GM12878 (cell line): ENCODE measurements at regions not wholly inside any gene's neighbourhood (a gene's known extent, or its start where the extent isn't known, plus 50 kb on each side); places are given as distances from the start of the nearest gene placed in this dataset.

Source experiments
- ATAC-seq: fragments of 200-7000 bp; cut with Tn5 transposase; 3 replicates; pipeline ENCODE4 v1.9.1; 2020; ENCODE audit warnings: mild to moderate bottlenecking, moderate library complexity
- BruUV-seq: library from RNA; stranded (reverse); fragments of 400-500 nt; replicated peaks from 2 replicates; lab custom pipeline; 2021; lab: Mats Ljungman, UMichigan
- CTCF ChIA-PET: fragments of 300-600 bp; sonication (Branson Sonifier 250); formaldehyde crosslinking; extraction: SDS; loops from one replicate; lab custom pipeline; 2021; ENCODE audit warnings: inconsistent platforms; lab: Yijun Ruan, JAX
- POLR2A ChIA-PET: fragments of 350-600 bp; formaldehyde crosslinking; extraction: SDS; loops from one replicate; lab custom pipeline; 2021; ENCODE audit warnings: inconsistent platforms; lab: Charles Lee
- RAD21 ChIA-PET: fragments of 300-600 bp; sonication (Branson Sonifier 250); formaldehyde crosslinking; loops from one replicate; lab custom pipeline; 2023; ENCODE audit warnings: antibody characterized with exemption; ENCODE audit not compliant: unreplicated experiment; lab: Charles Lee
- SMC1A ChIA-PET: fragments of 300-600 bp; sonication (Branson Sonifier 250); formaldehyde crosslinking; loops from one replicate; lab custom pipeline; 2023; ENCODE audit not compliant: unreplicated experiment, uncharacterized antibody; lab: Charles Lee
- DNase-seq: peaks from one replicate; pipeline ENCODE4 v3.0.0-alpha.2; 2011; ENCODE audit warnings: low read depth, low spot score
- FAIRE-seq: peaks from 3 replicates; lab custom pipeline; 2011; peaks lifted over from hg19 to GRCh38; lab: Jason Lieb, UNC
- H2AFZ ChIP-seq: 2 replicates; pipeline ENCODE4 v1.6.0; 2011; ENCODE audit warnings: low read depth, low read length, control low read depth; ENCODE audit not compliant: control insufficient read depth
- H3K27ac ChIP-seq: 2 replicates; pipeline ENCODE4 v1.5.1; 2011; ENCODE audit warnings: control low read depth; ENCODE audit not compliant: control insufficient read depth, insufficient read depth
- H3K27me3 ChIP-seq, 2 experiments: replicated peaks in 1 of 2; 2 replicates each; pipeline versions ENCODE4 v1.6.0 to v1.6.1; 2011; ENCODE audit warnings: low read length in 1 of 2; ENCODE audit not compliant: control insufficient read depth in 2 of 2, insufficient read depth in 2 of 2
- H3K36me3 ChIP-seq, 2 experiments: 2 replicates each; pipeline ENCODE4 v1.5.1; 2011; ENCODE audit warnings: low read length in 1 of 2; ENCODE audit not compliant: control insufficient read depth in 2 of 2, insufficient read depth in 2 of 2
- H3K4me1 ChIP-seq: 2 replicates; pipeline ENCODE4 v1.6.1; 2011; ENCODE audit warnings: mild to moderate bottlenecking, low read length, moderate library complexity, mixed read lengths; ENCODE audit not compliant: control insufficient read depth, insufficient read depth
- H3K4me2 ChIP-seq: 2 replicates; pipeline ENCODE4 v1.6.0; 2011; ENCODE audit warnings: control low read depth; ENCODE audit not compliant: control insufficient read depth, insufficient read depth
- H3K4me3 ChIP-seq: fragments of 200-600 bp; sonication (generic); 2 replicates; pipeline ENCODE4 v1.5.1; 2016
- H3K79me2 ChIP-seq: 2 replicates; pipeline ENCODE4 v1.6.0; 2011; ENCODE audit warnings: low read length; ENCODE audit not compliant: control insufficient read depth, insufficient read depth
- H3K9ac ChIP-seq: 2 replicates; pipeline ENCODE4 v1.8.0; 2011; ENCODE audit warnings: low read length, control low read depth, mixed read lengths; ENCODE audit not compliant: control insufficient read depth, insufficient read depth
- H3K9me3 ChIP-seq: replicated peaks from 3 replicates; pipeline ENCODE4 v1.5.1; 2011; ENCODE audit warnings: mild to moderate bottlenecking, low read length; ENCODE audit not compliant: control insufficient read depth, insufficient read depth
- H4K20me1 ChIP-seq: 2 replicates; pipeline ENCODE4 v1.6.0; 2011; ENCODE audit not compliant: control insufficient read depth, insufficient read depth
- E2F8 ChIP-seq: fragments of 450-650 bp; IDR thresholded peaks from 2 replicates; pipeline ENCODE4 v1.6.1; 2018; ENCODE audit warnings: mild to moderate bottlenecking, low read depth, moderate library complexity; ENCODE audit not compliant: partially characterized antibody
- EZH2 ChIP-seq: IDR thresholded peaks from 2 replicates; pipeline ENCODE4 v1.6.1; 2012; ENCODE audit warnings: low read depth, mild to moderate bottlenecking, control low read depth, inconsistent platforms, low read length, borderline replicate concordance; ENCODE audit not compliant: control insufficient read depth
- JUNB ChIP-seq: IDR thresholded peaks from 2 replicates; pipeline ENCODE4 v1.6.1; 2016; ENCODE audit warnings: antibody characterized with exemption, mild to moderate bottlenecking
- MEF2B ChIP-seq: fragments of 450-650 bp; IDR thresholded peaks from 2 replicates; pipeline ENCODE4 v1.6.1; 2018; ENCODE audit warnings: mild to moderate bottlenecking, moderate library complexity; ENCODE audit not compliant: partially characterized antibody, poor library complexity, severe bottlenecking
- MTA3 ChIP-seq: IDR thresholded peaks from 2 replicates; pipeline ENCODE4 v1.6.1; 2012; ENCODE audit warnings: low read length, inconsistent platforms, borderline replicate concordance
- PKNOX1 ChIP-seq: fragments of 450-650 bp; IDR thresholded peaks from 2 replicates; pipeline ENCODE4 v1.6.1; 2016; ENCODE audit warnings: mild to moderate bottlenecking
- POLR2A ChIP-seq: IDR thresholded peaks from 2 replicates; pipeline ENCODE4 v1.6.1; 2011; ENCODE audit warnings: low read depth, mild to moderate bottlenecking, low read length
- POLR2AphosphoS5 ChIP-seq: IDR thresholded peaks from 2 replicates; pipeline ENCODE4 v1.6.1; 2011; ENCODE audit warnings: mild to moderate bottlenecking, low read length, inconsistent platforms
- RELB ChIP-seq: fragments of 450-650 bp; IDR thresholded peaks from 2 replicates; pipeline ENCODE4 v1.6.1; 2017; ENCODE audit warnings: low read depth, mild to moderate bottlenecking, moderate library complexity
- SIX5 ChIP-seq: IDR thresholded peaks from 2 replicates; pipeline ENCODE4 v1.6.1; 2011; ENCODE audit warnings: mild to moderate bottlenecking, low read depth, low read length, moderate library complexity; ENCODE audit not compliant: severe bottlenecking
- SREBF1 ChIP-seq: IDR thresholded peaks from 2 replicates; pipeline ENCODE4 v1.6.1; 2012; ENCODE audit warnings: mild to moderate bottlenecking, low read length
- ZBTB33 ChIP-seq: fragments of 450-650 bp; IDR thresholded peaks from 2 replicates; pipeline ENCODE4 v1.6.1; 2017; ENCODE audit warnings: mild to moderate bottlenecking
- ZNF622 ChIP-seq: fragments of 450-650 bp; IDR thresholded peaks from 2 replicates; pipeline ENCODE4 v1.6.1; 2017; ENCODE audit warnings: mild to moderate bottlenecking, inconsistent platforms
- ZSCAN29 ChIP-seq: fragments of 450-650 bp; IDR thresholded peaks from 2 replicates; pipeline ENCODE4 v1.6.1; 2017; ENCODE audit warnings: mild to moderate bottlenecking, moderate library complexity
- WGBS: methylation state at CpG from one replicate; pipeline ENCODE4 v1.1.6; 2016; ENCODE audit warnings: low lambda C conversion rate; ENCODE audit not compliant: insufficient replicate concordance, insufficient coverage; ENCODE audit errors: missing lambda C conversion rate; 5-methylcytosine and 5-hydroxymethylcytosine counted together
- in situ Hi-C: fragments of 300-500 bp; cut with MboI; formaldehyde crosslinking; loops from 9 replicates; pipeline ENCODE4 v1.14.3; 2018; ENCODE audit warnings: mixed read lengths
- intact Hi-C: fragments of 100-400 bp; cut with micrococcal nuclease; formaldehyde crosslinking; loops from one replicate; pipeline ENCODE4 v1.14.2; 2022; ENCODE audit not compliant: unreplicated experiment

GRCh38 chr1:94716965-94717364 is 103.2 kb upstream of the SLC44A3 start:
- Histone ChIP-seq H3K9ac (no peak overlapping the region), H3K79me2 (no peaks in the 10 kb centered on the region), H2AFZ (no peak overlapping the region), H4K20me1 (no peaks in the 10 kb centered on the region), H3K4me2 (no peak overlapping the region), H3K36me3 (no peaks in the 10 kb centered on the region), H3K4me3 (no peak overlapping the region), H3K27ac (no peak overlapping the region), H3K9me3 (no peaks in the 10 kb centered on the region), H3K27me3 (no peaks in the 10 kb centered on the region), H3K4me1 (peaks cover 26% of the 10 kb centered on the region)
- ATAC-seq (no peak), FAIRE-seq (no peak), DNase-seq (no peak)
- ChIA-PET CTCF (no interaction called here), POLR2A (no interaction called here), SMC1A (no interaction called here), RAD21 (no interaction called here)
- WGBS: 67% methylated on average over 2 of the region's 2 CpGs
- in situ Hi-C loops: no loop called here
- BruUV-seq: no TSS peak
- intact Hi-C loops: loop anchor here (5.0 kb wide), 1 partner anchor 50 kb away; no protein-coding TSS in a partner anchor
- TF ChIP-seq SREBF1 (no peak), POLR2A (no peak), EZH2 (no peak), POLR2AphosphoS5 (no peak), ZBTB33 (no peak), ZSCAN29 (no peak), ZNF622 (no peak), RELB (no peak), SIX5 (no peak), E2F8 (no peak), PKNOX1 (no peak), JUNB (no peak), MTA3 (no peak), MEF2B (no peak)
- TF ChIP-seq, all 136 proteins: peak for 0
